Mesenchymal stem cell (in vitro differentiated cells and primary cell): ENCODE measurements at regions not wholly inside any gene's neighbourhood (a gene's known extent, or its start where the extent isn't known, plus 50 kb on each side); places are given as distances from the start of the nearest gene placed in this dataset.
"Not testable (repeated sequence)": the region's sequence is repeated elsewhere in the genome, so short reads cannot be mapped to it uniquely, and the experiment has no call there.

Experiments
- DNase-seq: peaks from one replicate; pipeline ENCODE4 v3.0.0-alpha.2; 2013
- H2AFZ ChIP-seq: one replicate; pipeline ENCODE4 v1.6.1; 2013; ENCODE audit warnings: low read depth, mild to moderate bottlenecking, control low read depth, inconsistent platforms, low read length, moderate library complexity
- H2AK5ac ChIP-seq: 2 replicates; pipeline ENCODE4 v1.6.1; 2013; ENCODE audit warnings: low read length, moderate library complexity, mild to moderate bottlenecking, inconsistent platforms; ENCODE audit not compliant: severe bottlenecking
- H2BK120ac ChIP-seq: one replicate; pipeline ENCODE4 v1.6.1; 2013; ENCODE audit warnings: low read depth, mild to moderate bottlenecking, inconsistent platforms, low read length, moderate library complexity
- H2BK12ac ChIP-seq, 2 experiments: one replicate each; pipeline ENCODE4 v1.6.1; 2013; ENCODE audit warnings: inconsistent platforms in 2 of 2, low read length in 2 of 2, mild to moderate bottlenecking in 2 of 2, moderate library complexity in 2 of 2, control low read depth in 1 of 2
- H2BK15ac ChIP-seq: one replicate; pipeline ENCODE4 v1.6.1; 2013; ENCODE audit warnings: mild to moderate bottlenecking, low read depth, inconsistent platforms; ENCODE audit not compliant: poor library complexity, severe bottlenecking
- H2BK5ac ChIP-seq: 2 replicates; pipeline ENCODE4 v1.6.1; 2013; ENCODE audit warnings: low read depth, mild to moderate bottlenecking, low read length, control low read depth, inconsistent platforms; ENCODE audit not compliant: poor library complexity, severe bottlenecking
- H3K14ac ChIP-seq, 2 experiments: one replicate each; pipeline ENCODE4 v1.6.1; 2013; ENCODE audit warnings: inconsistent platforms in 2 of 2, low read length in 2 of 2, control low read depth in 1 of 2, mild to moderate bottlenecking in 1 of 2, moderate library complexity in 1 of 2
- H3K18ac ChIP-seq, 2 experiments: one replicate each; pipeline ENCODE4 v1.6.1; 2013; ENCODE audit warnings: inconsistent platforms in 2 of 2, low read length in 2 of 2, control low read depth in 1 of 2, low read depth in 1 of 2, mild to moderate bottlenecking in 1 of 2
- H3K23ac ChIP-seq, 2 experiments: one replicate each; pipeline ENCODE4 v1.6.1; 2013; ENCODE audit warnings: inconsistent platforms in 2 of 2, low read length in 2 of 2, mild to moderate bottlenecking in 2 of 2, moderate library complexity in 2 of 2, control low read depth in 1 of 2
- H3K27ac ChIP-seq: 2 replicates; pipeline ENCODE4 v1.5.1; 2013; ENCODE audit warnings: mild to moderate bottlenecking, moderate library complexity, low read length, control low read depth, inconsistent platforms; ENCODE audit not compliant: poor library complexity, severe bottlenecking
- H3K27me3 ChIP-seq, 2 experiments: 2 replicates each; pipeline versions ENCODE4 v1.6.1 to v1.7.0; 2013; ENCODE audit warnings: low read length in 2 of 2, mild to moderate bottlenecking in 2 of 2, moderate library complexity in 2 of 2, control low read depth in 1 of 2, inconsistent platforms in 1 of 2; ENCODE audit not compliant: control insufficient read depth in 1 of 2, insufficient read depth in 1 of 2
- H3K36me3 ChIP-seq, 2 experiments: 2 replicates each; pipeline versions ENCODE4 v1.6.1 to v1.7.0; 2013; ENCODE audit warnings: low read length in 2 of 2, control low read depth in 1 of 2, inconsistent platforms in 1 of 2, low read depth in 1 of 2, mild to moderate bottlenecking in 1 of 2; ENCODE audit not compliant: insufficient read depth in 2 of 2, control insufficient read depth in 1 of 2
- H3K4ac ChIP-seq, 2 experiments: one replicate each; pipeline ENCODE4 v1.6.1; 2013; ENCODE audit warnings: inconsistent platforms in 2 of 2, low read length in 2 of 2, mild to moderate bottlenecking in 2 of 2, moderate library complexity in 2 of 2, control low read depth in 1 of 2, low read depth in 1 of 2
- H3K4me1 ChIP-seq: 2 replicates; pipeline ENCODE4 v1.6.1; 2013; ENCODE audit warnings: low read depth, low read length, control low read depth; ENCODE audit not compliant: control insufficient read depth, insufficient read depth
- H3K4me2 ChIP-seq: 2 replicates; pipeline ENCODE4 v1.6.1; 2013; ENCODE audit warnings: low read length, mild to moderate bottlenecking, inconsistent platforms; ENCODE audit not compliant: poor library complexity, severe bottlenecking
- H3K4me3 ChIP-seq, 2 experiments: 2 replicates each; pipeline versions ENCODE4 v1.5.1 to v1.7.0; 2013; ENCODE audit warnings: low read length in 2 of 2, mild to moderate bottlenecking in 2 of 2, control low read depth in 1 of 2, low read depth in 1 of 2; ENCODE audit not compliant: insufficient read depth in 1 of 2
- H3K79me1 ChIP-seq: replicated peaks from 2 replicates; pipeline ENCODE4 v1.6.1; 2013; ENCODE audit warnings: mild to moderate bottlenecking, control low read depth, low read length, inconsistent platforms; ENCODE audit not compliant: poor library complexity, severe bottlenecking
- H3K9ac ChIP-seq: 2 replicates; pipeline ENCODE4 v1.7.0; 2013; ENCODE audit warnings: mild to moderate bottlenecking, low read length, moderate library complexity
- H3K9me3 ChIP-seq: 2 replicates; pipeline ENCODE4 v1.7.0; 2013; ENCODE audit warnings: mild to moderate bottlenecking, low read length; ENCODE audit not compliant: control insufficient read depth
- H4K8ac ChIP-seq: one replicate; pipeline ENCODE4 v1.6.1; 2013; ENCODE audit warnings: inconsistent platforms, mild to moderate bottlenecking, low read length, moderate library complexity
- H4K91ac ChIP-seq: one replicate; pipeline ENCODE4 v1.6.1; 2013; ENCODE audit warnings: mild to moderate bottlenecking, low read length, inconsistent platforms
- WGBS: methylation state at CpG from one replicate; pipeline ENCODE4 v1.1.7; 2013; ENCODE audit warnings: mixed read lengths; 5-methylcytosine and 5-hydroxymethylcytosine counted together

- Histone ChIP-seq H3K4me3 (no peak overlapping the region), H3K9ac (no peak overlapping the region), H3K14ac (no peak overlapping the region), H2BK15ac (no peak overlapping the region), H3K9me3 (peaks cover 4% of the 10 kb centered on the region), H3K36me3 (no peaks in the 10 kb centered on the region), H3K4ac (no peak overlapping the region), H2BK120ac (no peak overlapping the region), H3K4me1 (no peaks in the 10 kb centered on the region), H4K91ac (no peak overlapping the region), H4K8ac (no peak overlapping the region), H3K27me3 (no peaks in the 10 kb centered on the region), H3K23ac (no peak overlapping the region), H2BK5ac (no peak overlapping the region), H3K18ac (no peak overlapping the region), H3K27ac (no peak overlapping the region), H3K79me1 (no peaks in the 10 kb centered on the region), H2AK5ac (no peak overlapping the region), H2AFZ (no peak overlapping the region), H2BK12ac (no peak overlapping the region), H3K4me2 (no peak overlapping the region)
- 100% methylated on average over 3 of the region's 3 CpGs for WGBS
- no peak for DNase-seq
Measured at GRCh38 chr6:68025764-68026163, 609.3 kb upstream of the ADGRB3 start.

GRCh38 chr6:68024570-68025269, 610.4 kb upstream of the ADGRB3 start:
- peaks cover 4% of the 10 kb centered on the region for H3K9me3 ChIP-seq
- no peak overlapping the region for H3K9ac ChIP-seq
- no peak overlapping the region for H4K8ac ChIP-seq
- no peaks in the 10 kb centered on the region for H3K4me1 ChIP-seq
- H3K14ac ChIP-seq = no peak overlapping the region
- no peak overlapping the region for H3K18ac ChIP-seq
- whole genome bisulfite sequencing = 87% methylated on average over 3 of the region's 5 CpGs
- DNase-seq = no peak
- H3K27ac ChIP-seq = no peak overlapping the region
- H2BK5ac ChIP-seq = no peak overlapping the region
- no peak overlapping the region for H3K4me3 ChIP-seq
- H3K36me3 ChIP-seq = no peaks in the 10 kb centered on the region
- no peak overlapping the region for H3K23ac ChIP-seq
- H3K4me2 ChIP-seq = no peak overlapping the region
- H3K27me3 ChIP-seq = no peaks in the 10 kb centered on the region
- no peak overlapping the region for H2BK15ac ChIP-seq
- no peak overlapping the region for H2AFZ ChIP-seq
- no peak overlapping the region for H2BK12ac ChIP-seq
- no peak overlapping the region for H3K4ac ChIP-seq
- no peak overlapping the region for H2BK120ac ChIP-seq
- no peak overlapping the region for H4K91ac ChIP-seq
- H3K79me1 ChIP-seq = no peaks in the 10 kb centered on the region
- H2AK5ac ChIP-seq = no peak overlapping the region

GRCh38 chr6:68022968-68023367, 612.1 kb upstream of the ADGRB3 start:
- not testable (repeated sequence) for H3K4me3 ChIP-seq, H3K14ac ChIP-seq, H2BK5ac ChIP-seq, H3K4ac ChIP-seq, H4K91ac ChIP-seq, H3K18ac ChIP-seq, H2AFZ ChIP-seq, H4K8ac ChIP-seq, H3K23ac ChIP-seq, H2BK12ac ChIP-seq, H3K36me3 ChIP-seq, H3K4me2 ChIP-seq, H3K27me3 ChIP-seq, H3K9me3 ChIP-seq, H3K9ac ChIP-seq, H3K4me1 ChIP-seq, H2BK120ac ChIP-seq, H3K27ac ChIP-seq, H2BK15ac ChIP-seq, DNase-seq, H3K79me1 ChIP-seq, H2AK5ac ChIP-seq
- no CpG with 5 or more reads among the region's 1 CpG for WGBS

GRCh38 chr6:68013780-68014515, 621.1 kb upstream of the ADGRB3 start:
- no peak overlapping the region for H2BK12ac ChIP-seq
- no peak overlapping the region for H2BK120ac ChIP-seq
- no peaks in the 10 kb centered on the region for H3K9me3 ChIP-seq
- no peak overlapping the region for H2BK5ac ChIP-seq
- DNase-seq = no peak
- no peak overlapping the region for H3K4me2 ChIP-seq
- H3K27ac ChIP-seq = no peak overlapping the region
- H3K27me3 ChIP-seq = no peaks in the 10 kb centered on the region
- H3K23ac ChIP-seq = no peak overlapping the region
- no peak overlapping the region for H2AFZ ChIP-seq
- no peak overlapping the region for H3K4me3 ChIP-seq
- no peak overlapping the region for H3K18ac ChIP-seq
- H3K4me1 ChIP-seq = no peaks in the 10 kb centered on the region
- no peak overlapping the region for H3K14ac ChIP-seq
- H3K36me3 ChIP-seq = no peaks in the 10 kb centered on the region
- no peaks in the 10 kb centered on the region for H3K79me1 ChIP-seq
- no peak overlapping the region for H4K8ac ChIP-seq
- H3K4ac ChIP-seq = no peak overlapping the region
- H4K91ac ChIP-seq = no peak overlapping the region
- WGBS = 84% methylated on average over 4 of the region's 4 CpGs
- no peak overlapping the region for H2BK15ac ChIP-seq
- H3K9ac ChIP-seq = no peak overlapping the region
- H2AK5ac ChIP-seq = no peak overlapping the region
